Kidney epithelial cell (primary cell): ENCODE measurements at regions not wholly inside any gene's neighbourhood (a gene's known extent, or its start where the extent isn't known, plus 50 kb on each side); places are given as distances from the start of the nearest gene placed in this dataset.

ENCODE experiments used
- DNase-seq: peaks from one replicate; pipeline ENCODE4 v3.0.0-alpha.2; 2010; ENCODE audit warnings: low read depth
- H3K27me3 ChIP-seq: 2 replicates; pipeline ENCODE4 v1.6.0; 2011; ENCODE audit warnings: low read length; ENCODE audit not compliant: control insufficient read depth, insufficient read depth
- H3K36me3 ChIP-seq: 2 replicates; pipeline ENCODE4 v1.5.1; 2011; ENCODE audit warnings: low read length; ENCODE audit not compliant: control insufficient read depth, insufficient read depth
- H3K4me3 ChIP-seq: 2 replicates; pipeline ENCODE4 v1.5.1; 2011; ENCODE audit warnings: low read depth, mild to moderate bottlenecking, control low read depth, low read length
- TF ChIP-seq, protein P1 (sequence below): IDR thresholded peaks from 2 replicates; pipeline ENCODE4 v1.5.1; 2011; ENCODE audit warnings: mild to moderate bottlenecking, moderate library complexity, low read length, control low read depth, inconsistent platforms; ENCODE audit not compliant: insufficient read depth, poor library complexity, severe bottlenecking

DNA sequence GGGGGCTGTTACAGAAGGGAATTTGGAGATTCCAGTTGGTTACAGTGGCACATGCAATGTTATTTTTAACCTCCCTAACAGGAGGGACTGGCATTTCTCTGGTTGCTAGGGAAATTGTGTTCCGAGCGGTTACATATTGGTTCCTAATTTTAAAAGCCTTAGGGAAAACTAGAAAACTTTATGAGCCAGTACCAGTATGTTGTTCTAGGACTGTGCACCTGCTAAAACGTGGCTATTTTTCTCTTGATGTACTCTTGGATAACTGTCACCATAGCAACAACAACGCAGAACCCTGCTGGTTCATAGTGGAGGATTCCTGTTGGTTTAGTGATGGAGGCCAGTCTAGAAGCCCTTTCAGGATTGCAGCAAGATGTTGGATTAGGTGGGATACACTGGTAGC is 68.9 kb upstream of the PGBD5 start:
- TF ChIP-seq, protein P1, sequence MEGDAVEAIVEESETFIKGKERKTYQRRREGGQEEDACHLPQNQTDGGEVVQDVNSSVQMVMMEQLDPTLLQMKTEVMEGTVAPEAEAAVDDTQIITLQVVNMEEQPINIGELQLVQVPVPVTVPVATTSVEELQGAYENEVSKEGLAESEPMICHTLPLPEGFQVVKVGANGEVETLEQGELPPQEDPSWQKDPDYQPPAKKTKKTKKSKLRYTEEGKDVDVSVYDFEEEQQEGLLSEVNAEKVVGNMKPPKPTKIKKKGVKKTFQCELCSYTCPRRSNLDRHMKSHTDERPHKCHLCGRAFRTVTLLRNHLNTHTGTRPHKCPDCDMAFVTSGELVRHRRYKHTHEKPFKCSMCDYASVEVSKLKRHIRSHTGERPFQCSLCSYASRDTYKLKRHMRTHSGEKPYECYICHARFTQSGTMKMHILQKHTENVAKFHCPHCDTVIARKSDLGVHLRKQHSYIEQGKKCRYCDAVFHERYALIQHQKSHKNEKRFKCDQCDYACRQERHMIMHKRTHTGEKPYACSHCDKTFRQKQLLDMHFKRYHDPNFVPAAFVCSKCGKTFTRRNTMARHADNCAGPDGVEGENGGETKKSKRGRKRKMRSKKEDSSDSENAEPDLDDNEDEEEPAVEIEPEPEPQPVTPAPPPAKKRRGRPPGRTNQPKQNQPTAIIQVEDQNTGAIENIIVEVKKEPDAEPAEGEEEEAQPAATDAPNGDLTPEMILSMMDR: no peak
- no peak for DNase-seq
- no peaks in the 10 kb centered on the region for H3K36me3 ChIP-seq
- H3K27me3 ChIP-seq: peaks cover 2% of the 10 kb centered on the region
- no peak overlapping the region for H3K4me3 ChIP-seq

DNA sequence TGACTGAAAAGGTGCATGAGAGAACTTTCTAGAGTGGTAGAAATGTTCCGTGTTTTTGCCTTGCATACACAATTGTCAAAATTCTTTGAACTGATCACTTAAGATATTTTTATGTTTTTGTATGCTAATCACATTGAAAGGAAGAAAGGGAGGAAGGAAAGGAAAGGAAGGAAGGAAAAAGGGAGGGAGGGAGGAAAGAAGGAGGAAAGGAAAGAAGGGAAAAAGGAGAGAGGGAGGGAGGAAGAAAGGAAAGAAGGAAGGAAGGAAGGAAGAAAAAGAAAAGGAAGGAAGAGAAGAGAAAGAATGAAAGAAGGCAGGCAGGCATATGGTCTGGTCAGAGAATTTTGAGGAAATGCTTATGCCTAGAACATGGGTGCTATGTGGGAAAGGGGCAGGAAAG is 68.4 kb upstream of the PGBD5 start:
- Histone ChIP-seq H3K4me3 (no peak overlapping the region), H3K36me3 (no peaks in the 10 kb centered on the region), H3K27me3 (peaks cover 2% of the 10 kb centered on the region)
- DNase-seq: no peak
- TF ChIP-seq, protein P1: no peak

- Histone ChIP-seq H3K36me3 (no peaks in the 10 kb centered on the region), H3K4me3 (no peak overlapping the region), H3K27me3 (peaks cover 2% of the 10 kb centered on the region)
- TF ChIP-seq, protein P1: no peak
- DNase-seq: no peak
These were observed 67.9 kb upstream of the PGBD5 start for GRCh38 chr1:230494026-230494425.

DNA sequence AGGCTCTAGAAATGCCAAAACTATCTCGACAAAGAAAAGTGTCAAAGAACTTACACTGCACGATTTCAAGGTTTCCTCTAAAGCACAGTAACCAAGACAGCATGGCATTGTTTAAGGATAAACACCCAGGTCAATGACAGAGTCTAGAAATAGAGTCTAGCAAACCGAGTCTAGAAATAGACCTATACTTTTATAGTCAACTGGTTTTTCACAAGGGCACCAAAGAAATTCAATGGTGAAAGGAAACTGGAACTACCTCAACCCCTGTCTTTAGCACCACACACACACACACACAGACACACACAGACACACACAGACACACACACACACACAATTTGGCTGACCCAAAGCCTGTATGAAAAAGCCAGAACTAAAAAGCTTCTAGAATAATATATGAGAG is 67.1 kb upstream of the PGBD5 start:
- Histone ChIP-seq H3K4me3 (no peak overlapping the region), H3K27me3 (peaks cover 2% of the 10 kb centered on the region), H3K36me3 (no peaks in the 10 kb centered on the region)
- no peak for DNase-seq
- TF ChIP-seq, protein P1: no peak

DNA sequence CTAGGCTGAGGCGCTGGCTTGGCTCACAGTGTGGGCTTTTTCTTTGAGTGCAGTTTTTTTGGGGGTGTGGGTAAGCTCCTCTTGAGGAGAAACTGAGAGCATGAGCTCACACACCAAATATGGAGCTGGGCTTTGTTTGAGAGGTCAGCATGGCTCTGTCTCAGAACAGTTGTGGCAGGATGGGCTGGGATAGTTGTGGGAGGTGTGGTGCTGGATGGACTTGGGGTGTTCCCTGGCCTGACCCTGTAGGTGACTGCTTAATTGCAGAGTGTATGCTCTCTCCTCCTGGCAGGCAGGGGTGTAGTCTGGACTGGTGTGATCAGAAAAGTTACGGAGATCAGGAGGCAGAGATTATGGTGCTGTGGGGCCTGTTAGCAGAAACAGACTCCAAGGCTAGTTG is 64.3 kb upstream of the PGBD5 start:
- TF ChIP-seq, protein P1: no peak
- Histone ChIP-seq H3K36me3 (no peaks in the 10 kb centered on the region), H3K27me3 (peaks cover 2% of the 10 kb centered on the region), H3K4me3 (no peak overlapping the region)
- no peak for DNase-seq

GRCh38 chr1:230487773-230488428 is 61.8 kb upstream of the PGBD5 start:
- Histone ChIP-seq H3K27me3 (no peaks in the 10 kb centered on the region), H3K36me3 (no peaks in the 10 kb centered on the region), H3K4me3 (no peak overlapping the region)
- TF ChIP-seq, protein P1: no peak
- no peak for DNase-seq
